MM.1S (cell line): ENCODE measurements at regions not wholly inside any gene's neighbourhood (a gene's known extent, or its start where the extent isn't known, plus 50 kb on each side); places are given as distances from the start of the nearest gene placed in this dataset.

Experiments used
- EZH2 ChIP-seq: fragments of 300-600 bp; sonication (generic); optimal IDR thresholded peaks from 2 replicates; pipeline ENCODE3; 2017; ENCODE audit warnings: low read depth, mild to moderate bottlenecking, antibody characterized with exemption, low read length, mixed read lengths
- TF ChIP-seq, protein P1 (sequence below): fragments of 300-600 bp; sonication (generic); IDR thresholded peaks from 2 replicates; pipeline ENCODE4 v1.5.1; 2016; ENCODE audit warnings: antibody characterized with exemption, low read length, mixed read lengths

DNA sequence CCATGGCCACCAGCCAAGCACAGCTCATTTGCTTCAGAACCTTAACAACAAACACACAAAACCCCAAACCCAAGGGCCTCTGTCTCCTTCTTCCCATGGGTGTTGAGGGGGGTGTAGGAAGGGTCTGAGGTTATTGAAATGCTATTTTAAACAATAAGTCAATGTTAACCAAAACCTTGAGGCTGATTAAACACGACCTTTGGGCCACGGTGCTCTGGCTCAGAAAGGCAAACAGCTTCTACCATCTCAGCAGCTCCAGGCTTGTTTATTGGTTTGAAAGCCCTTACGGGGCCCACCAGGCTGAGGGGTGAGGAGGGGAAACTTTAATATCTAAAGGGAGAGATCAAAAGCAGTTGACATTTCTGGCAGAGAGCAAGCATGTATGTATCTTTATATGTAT lies 185.7 kb upstream of the IRX6 start:
- TF ChIP-seq, protein P1, sequence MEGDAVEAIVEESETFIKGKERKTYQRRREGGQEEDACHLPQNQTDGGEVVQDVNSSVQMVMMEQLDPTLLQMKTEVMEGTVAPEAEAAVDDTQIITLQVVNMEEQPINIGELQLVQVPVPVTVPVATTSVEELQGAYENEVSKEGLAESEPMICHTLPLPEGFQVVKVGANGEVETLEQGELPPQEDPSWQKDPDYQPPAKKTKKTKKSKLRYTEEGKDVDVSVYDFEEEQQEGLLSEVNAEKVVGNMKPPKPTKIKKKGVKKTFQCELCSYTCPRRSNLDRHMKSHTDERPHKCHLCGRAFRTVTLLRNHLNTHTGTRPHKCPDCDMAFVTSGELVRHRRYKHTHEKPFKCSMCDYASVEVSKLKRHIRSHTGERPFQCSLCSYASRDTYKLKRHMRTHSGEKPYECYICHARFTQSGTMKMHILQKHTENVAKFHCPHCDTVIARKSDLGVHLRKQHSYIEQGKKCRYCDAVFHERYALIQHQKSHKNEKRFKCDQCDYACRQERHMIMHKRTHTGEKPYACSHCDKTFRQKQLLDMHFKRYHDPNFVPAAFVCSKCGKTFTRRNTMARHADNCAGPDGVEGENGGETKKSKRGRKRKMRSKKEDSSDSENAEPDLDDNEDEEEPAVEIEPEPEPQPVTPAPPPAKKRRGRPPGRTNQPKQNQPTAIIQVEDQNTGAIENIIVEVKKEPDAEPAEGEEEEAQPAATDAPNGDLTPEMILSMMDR: no peak
- TF ChIP-seq EZH2: no peak
